Lower lobe of right lung (tissue), 2 donors: ENCODE measurements at regions not wholly inside any gene's neighbourhood (a gene's known extent, or its start where the extent isn't known, plus 50 kb on each side); places are given as distances from the start of the nearest gene placed in this dataset.

Experiments
- ATAC-seq, 2 donors: fragments of 200-7000 bp; cut with Tn5 transposase; one replicate each; pipeline ENCODE4 v1.9.1; 2020 to 2022; ENCODE audit warnings: mild to moderate bottlenecking in 2 of 2, moderate library complexity in 2 of 2
- DNase-seq: peaks from one replicate; pipeline ENCODE4 v3.0.0-alpha.2; 2020
- H3K27ac ChIP-seq: fragments of 200-600 bp; one replicate; pipeline ENCODE4 v1.8.0; 2022
- H3K27me3 ChIP-seq: fragments of 200-600 bp; one replicate; pipeline ENCODE4 v1.8.0; 2022; ENCODE audit warnings: low read depth
- H3K36me3 ChIP-seq: fragments of 200-600 bp; one replicate; pipeline ENCODE4 v1.8.0; 2022; ENCODE audit warnings: mild to moderate bottlenecking
- H3K4me1 ChIP-seq: fragments of 200-600 bp; one replicate; pipeline ENCODE4 v1.8.0; 2022
- H3K4me3 ChIP-seq: fragments of 200-600 bp; one replicate; pipeline ENCODE4 v1.8.0; 2022; ENCODE audit warnings: mild to moderate bottlenecking
- H3K9me3 ChIP-seq: fragments of 200-600 bp; one replicate; pipeline ENCODE4 v1.8.0; 2022
- CTCF ChIP-seq: fragments of 200-600 bp; IDR thresholded peaks from one replicate; pipeline ENCODE4 v1.8.0; 2022; ENCODE audit warnings: antibody characterized with exemption, mild to moderate bottlenecking
- intact Hi-C: fragments of 100-400 bp; cut with DNase I; formaldehyde crosslinking; loops from one replicate; pipeline ENCODE4 v1.11.0; 2022
- donor health status: DM: no; HTN: yes; CAD: no; lungs with severe emphysema.

GRCh38 chr13:82407321-82407720 is 1475.0 kb downstream of the SLITRK1 start:
- Histone ChIP-seq H3K4me1 (no peaks in the 10 kb centered on the region), H3K27me3 (no peaks in the 10 kb centered on the region), H3K9me3 (no peaks in the 10 kb centered on the region), H3K27ac (no peak overlapping the region), H3K36me3 (no peaks in the 10 kb centered on the region), H3K4me3 (no peak overlapping the region)
- TF ChIP-seq CTCF, result no peak
- DNase-seq (no peak), ATAC-seq (no peak)
- intact Hi-C loops, result no loop called here

GRCh38 chr13:82374719-82375118 is 1507.6 kb downstream of the SLITRK1 start:
- no peak for ATAC-seq
- DNase-seq, result no peak
- intact Hi-C loops, result no loop called here
- H3K27me3 ChIP-seq, result no peaks in the 10 kb centered on the region
- no peak for TF ChIP-seq CTCF
- no peak overlapping the region for H3K27ac ChIP-seq
- H3K36me3 ChIP-seq, result no peaks in the 10 kb centered on the region
- no peaks in the 10 kb centered on the region for H3K9me3 ChIP-seq
- no peaks in the 10 kb centered on the region for H3K4me1 ChIP-seq
- no peak overlapping the region for H3K4me3 ChIP-seq

GRCh38 chr13:82370316-82370715 is 1512.0 kb downstream of the SLITRK1 start:
- H3K4me3 ChIP-seq, result no peak overlapping the region

GRCh38 chr13:82364525-82364924 is 1517.7 kb downstream of the SLITRK1 start:
- H3K9me3 ChIP-seq, result no peaks in the 10 kb centered on the region
- intact Hi-C loops, result no loop called here

More at GRCh38 chr13:82370316-82370715, 1512.0 kb downstream of the SLITRK1 start:
- no peaks in the 10 kb centered on the region for H3K4me1 ChIP-seq
- intact Hi-C loops, result no loop called here
- H3K9me3 ChIP-seq, result no peaks in the 10 kb centered on the region
- DNase-seq (no peak), ATAC-seq (no peak)
- H3K27me3 ChIP-seq, result no peaks in the 10 kb centered on the region
- TF ChIP-seq CTCF, result no peak
- no peak overlapping the region for H3K27ac ChIP-seq
- no peaks in the 10 kb centered on the region for H3K36me3 ChIP-seq

GRCh38 chr13:82358284-82358683 is 1524.0 kb downstream of the SLITRK1 start:
- no peaks in the 10 kb centered on the region for H3K27me3 ChIP-seq
- H3K9me3 ChIP-seq, result no peaks in the 10 kb centered on the region
- no peak for TF ChIP-seq CTCF
- intact Hi-C loops, result no loop called here
- H3K4me3 ChIP-seq, result no peak overlapping the region
- ATAC-seq (no peak), DNase-seq (no peak)
- no peaks in the 10 kb centered on the region for H3K4me1 ChIP-seq
- no peaks in the 10 kb centered on the region for H3K36me3 ChIP-seq
- H3K27ac ChIP-seq, result no peak overlapping the region

More at GRCh38 chr13:82364525-82364924, 1517.7 kb downstream of the SLITRK1 start:
- no peak for DNase-seq
- no peak for ATAC-seq
- Histone ChIP-seq H3K4me3 (no peak overlapping the region), H3K27ac (no peak overlapping the region), H3K27me3 (no peaks in the 10 kb centered on the region), H3K36me3 (no peaks in the 10 kb centered on the region), H3K4me1 (no peaks in the 10 kb centered on the region)
- no peak for TF ChIP-seq CTCF
